GM10266 (cell line): ENCODE measurements at regions not wholly inside any gene's neighbourhood (a gene's known extent, or its start where the extent isn't known, plus 50 kb on each side); places are given as distances from the start of the nearest gene placed in this dataset.

Experiments
- DNase-seq: peaks from one replicate; pipeline ENCODE4 v3.0.0; 2012; ENCODE audit errors: extremely low spot score
- TF ChIP-seq, protein P1 (sequence below): IDR thresholded peaks from 2 replicates; pipeline ENCODE4 v1.5.1; 2012; ENCODE audit warnings: mild to moderate bottlenecking, low read depth; ENCODE audit not compliant: control insufficient read depth, insufficient read depth; ENCODE audit errors: missing control alignments

DNA sequence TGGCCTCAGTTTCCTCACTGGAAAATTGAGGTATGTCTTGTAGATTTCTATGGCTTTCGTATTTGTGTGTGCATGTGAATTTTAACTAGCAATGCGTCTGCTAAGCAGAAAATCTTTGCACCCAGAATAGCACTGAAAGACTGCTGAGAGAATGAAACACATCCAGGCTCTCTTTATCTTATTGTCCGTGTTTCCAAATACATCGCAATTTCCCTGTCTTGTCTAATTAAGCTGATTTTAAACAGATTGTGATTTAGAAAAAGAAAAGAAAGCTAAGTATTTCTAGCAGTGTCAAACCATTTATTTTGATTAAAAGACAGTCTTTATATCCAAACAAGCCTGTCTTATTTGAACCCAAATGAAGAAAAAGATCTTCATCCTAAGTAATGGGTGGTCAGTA, 168.6 kb downstream of the PMP22 start:
- no peak for DNase-seq
- TF ChIP-seq, protein P1, sequence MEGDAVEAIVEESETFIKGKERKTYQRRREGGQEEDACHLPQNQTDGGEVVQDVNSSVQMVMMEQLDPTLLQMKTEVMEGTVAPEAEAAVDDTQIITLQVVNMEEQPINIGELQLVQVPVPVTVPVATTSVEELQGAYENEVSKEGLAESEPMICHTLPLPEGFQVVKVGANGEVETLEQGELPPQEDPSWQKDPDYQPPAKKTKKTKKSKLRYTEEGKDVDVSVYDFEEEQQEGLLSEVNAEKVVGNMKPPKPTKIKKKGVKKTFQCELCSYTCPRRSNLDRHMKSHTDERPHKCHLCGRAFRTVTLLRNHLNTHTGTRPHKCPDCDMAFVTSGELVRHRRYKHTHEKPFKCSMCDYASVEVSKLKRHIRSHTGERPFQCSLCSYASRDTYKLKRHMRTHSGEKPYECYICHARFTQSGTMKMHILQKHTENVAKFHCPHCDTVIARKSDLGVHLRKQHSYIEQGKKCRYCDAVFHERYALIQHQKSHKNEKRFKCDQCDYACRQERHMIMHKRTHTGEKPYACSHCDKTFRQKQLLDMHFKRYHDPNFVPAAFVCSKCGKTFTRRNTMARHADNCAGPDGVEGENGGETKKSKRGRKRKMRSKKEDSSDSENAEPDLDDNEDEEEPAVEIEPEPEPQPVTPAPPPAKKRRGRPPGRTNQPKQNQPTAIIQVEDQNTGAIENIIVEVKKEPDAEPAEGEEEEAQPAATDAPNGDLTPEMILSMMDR, result no peak

GRCh38 chr17:15095935-15096334, 169.2 kb downstream of the PMP22 start:
- no peak for DNase-seq
- TF ChIP-seq, protein P1, result no peak

- DNase-seq, result no peak
Measured at GRCh38 chr17:15092762-15093161, 172.4 kb downstream of the PMP22 start.

GRCh38 chr17:15092261-15092660, 172.9 kb downstream of the PMP22 start:
- TF ChIP-seq, protein P1, result no peak
- no peak for DNase-seq

More at GRCh38 chr17:15092762-15093161, 172.4 kb downstream of the PMP22 start:
- TF ChIP-seq, protein P1, result no peak

- TF ChIP-seq, protein P1, result no peak
- no peak for DNase-seq
Measured at GRCh38 chr17:15091825-15092224, 173.3 kb downstream of the PMP22 start.

GRCh38 chr17:15090533-15090932, 174.6 kb downstream of the PMP22 start:
- TF ChIP-seq, protein P1, result no peak
- no peak for DNase-seq

- no peak for DNase-seq
- TF ChIP-seq, protein P1, result no peak
Measured at GRCh38 chr17:15087946-15088345, 177.2 kb downstream of the PMP22 start.
